ENCODE measurements at regions not wholly inside any gene's neighbourhood (a gene's known extent, or its start where the extent isn't known, plus 50 kb on each side); places are given as distances from the start of the nearest gene placed in this dataset.
"Not testable (repeated sequence)": the region's sequence is repeated elsewhere in the genome, so short reads cannot be mapped to it uniquely, and the experiment has no call there.

DNA sequence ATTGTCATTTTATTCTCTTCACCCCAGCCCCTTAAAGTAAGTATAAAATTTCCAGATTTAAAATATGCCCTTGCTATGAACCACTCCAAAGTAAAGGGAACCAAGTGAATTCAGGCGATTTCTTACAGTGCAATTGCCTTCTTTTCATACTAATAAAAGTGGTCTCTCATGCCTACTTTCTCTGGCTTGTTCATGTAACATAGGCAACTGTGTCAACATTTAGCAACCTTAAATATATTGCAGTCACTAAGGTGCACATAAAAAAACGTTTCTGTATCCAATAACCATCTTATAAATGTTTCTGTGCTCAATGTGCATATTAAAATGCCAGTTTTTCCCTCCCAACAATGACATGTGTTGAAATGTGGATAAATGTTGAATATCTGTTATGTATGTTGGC lies 271.6 kb upstream of the DCN start:
- no peaks in the 10 kb centered on the region for H3K36me3 ChIP-seq (ENCODE audit: control insufficient read depth, insufficient read depth, low read length)
- H3K27me3 ChIP-seq (ENCODE audit: control insufficient read depth, insufficient read depth, low read length), result no peaks in the 10 kb centered on the region
- no peak overlapping the region for H3K4me3 ChIP-seq (ENCODE audit: low read depth, low read length)
- H3K9me3 ChIP-seq (ENCODE audit: control insufficient read depth, insufficient read depth, low read depth, low read length), result peaks cover 3% of the 10 kb centered on the region; the same call in 1 of the 2 replicates
- no peaks in the 10 kb centered on the region for H3K4me1 ChIP-seq (ENCODE audit: control insufficient read depth, insufficient read depth, low read length)
- H3K27ac ChIP-seq (ENCODE audit: low read depth, low read length), result no peak overlapping the region
- H3K9ac ChIP-seq (ENCODE audit: low read length), result no peak overlapping the region

DNA sequence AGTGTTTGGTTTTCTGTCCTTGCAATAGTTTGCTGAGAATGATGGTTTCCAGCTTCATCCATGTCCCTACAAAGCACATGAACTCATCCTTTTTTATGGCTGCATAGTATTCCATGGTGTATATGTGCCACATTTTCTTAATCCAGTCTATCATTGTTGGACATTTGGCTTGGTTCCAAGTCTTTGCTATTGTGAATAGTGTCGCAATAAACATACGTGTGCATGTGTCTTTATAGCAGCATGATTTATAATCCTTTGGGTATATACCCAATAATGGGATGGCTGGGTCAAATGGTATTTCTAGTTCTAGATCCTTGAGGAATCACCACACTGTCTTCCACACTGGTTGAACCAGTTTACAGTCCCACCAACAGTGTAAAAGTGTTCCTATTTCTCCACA lies 269.8 kb upstream of the DCN start:
- H3K9me3 ChIP-seq (ENCODE audit: control insufficient read depth, insufficient read depth, low read depth, low read length); H3K36me3 ChIP-seq (ENCODE audit: control insufficient read depth, insufficient read depth, low read length); H3K27ac ChIP-seq (ENCODE audit: low read depth, low read length); H3K27me3 ChIP-seq (ENCODE audit: control insufficient read depth, insufficient read depth, low read length); H3K4me3 ChIP-seq (ENCODE audit: low read depth, low read length); H3K4me1 ChIP-seq (ENCODE audit: control insufficient read depth, insufficient read depth, low read length); H3K9ac ChIP-seq (ENCODE audit: low read length): not testable (repeated sequence)

DNA sequence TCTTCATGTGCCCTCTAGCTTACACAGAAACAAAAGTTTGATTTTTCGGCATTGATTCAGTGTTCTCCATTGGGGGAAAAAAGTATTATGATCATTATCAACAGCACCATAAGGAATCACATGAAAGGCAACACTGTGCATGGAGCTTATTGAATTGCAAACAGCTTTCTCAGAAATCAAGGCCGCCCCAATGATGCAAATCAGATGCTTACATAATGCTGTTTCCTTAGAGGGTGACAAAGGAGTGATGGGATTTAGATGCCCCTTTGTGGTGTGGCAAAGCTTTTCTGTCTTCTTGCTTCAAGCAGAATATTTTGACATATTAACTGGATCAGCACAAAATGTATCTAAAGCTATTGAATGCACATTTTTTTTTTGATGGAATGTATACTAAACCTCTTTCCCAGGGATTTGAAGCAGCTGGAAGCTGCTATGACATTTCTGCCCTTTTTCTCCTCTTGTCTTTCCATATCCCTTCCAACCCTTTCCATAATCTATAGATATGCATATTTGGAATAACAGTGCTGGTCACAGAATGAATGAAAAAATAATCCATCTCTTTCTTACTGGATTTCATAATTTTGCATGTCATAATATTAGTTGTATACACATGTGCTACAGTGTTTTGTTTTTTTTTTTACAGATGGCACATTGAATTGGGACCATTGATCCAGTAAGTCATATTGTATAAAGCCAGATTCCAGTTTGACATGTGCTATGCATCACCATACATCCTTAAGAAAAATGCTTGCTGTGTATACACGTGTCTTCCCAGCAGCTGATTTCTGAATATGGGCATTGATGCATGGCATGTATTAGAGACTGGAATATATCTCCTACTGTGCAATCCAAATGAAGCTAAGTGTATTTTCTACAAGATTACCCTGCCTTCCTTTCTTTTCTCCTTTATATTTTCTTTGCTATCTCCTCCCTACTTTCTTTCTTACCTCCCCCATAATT lies 259.7 kb upstream of the DCN start:
- Histone ChIP-seq H3K27me3 (ENCODE audit: control insufficient read depth, insufficient read depth, low read length) (no peaks in the 10 kb centered on the region), H3K9ac (ENCODE audit: low read length) (no peak overlapping the region)

DNA sequence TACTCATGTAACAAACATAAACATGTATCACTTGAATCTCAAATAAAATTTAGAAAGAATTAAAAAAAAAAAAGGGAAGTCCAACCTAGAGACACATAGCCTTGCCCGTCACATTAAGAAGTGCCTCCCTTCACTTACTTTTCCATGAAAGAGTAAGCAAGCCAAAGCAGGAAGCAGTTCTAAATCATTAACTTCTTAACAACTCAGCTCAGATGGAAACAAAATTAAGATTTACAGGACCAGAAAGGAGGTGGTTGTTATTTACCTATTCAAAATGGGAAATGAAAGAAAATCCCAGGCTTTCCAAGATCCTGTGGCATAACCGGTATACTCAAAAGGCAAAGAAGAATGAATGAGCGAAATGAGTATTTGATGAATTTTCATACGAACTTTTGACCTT lies 258.6 kb upstream of the DCN start:
- no peak overlapping the region for H3K27ac ChIP-seq (ENCODE audit: low read depth, low read length)
- H3K9me3 ChIP-seq (ENCODE audit: control insufficient read depth, insufficient read depth, low read depth, low read length), result no peaks in the 10 kb centered on the region
- peaks cover 6% of the 10 kb centered on the region; the same call in 1 of the 2 replicates for H3K4me1 ChIP-seq (ENCODE audit: control insufficient read depth, insufficient read depth, low read length)
- H3K36me3 ChIP-seq (ENCODE audit: control insufficient read depth, insufficient read depth, low read length), result no peaks in the 10 kb centered on the region
- H3K9ac ChIP-seq (ENCODE audit: low read length), result no peak overlapping the region
- H3K4me3 ChIP-seq (ENCODE audit: low read depth, low read length), result no peak overlapping the region
- H3K27me3 ChIP-seq (ENCODE audit: control insufficient read depth, insufficient read depth, low read length), result no peaks in the 10 kb centered on the region

More for the DNA sequence above, 259.7 kb upstream of the DCN start:
- H3K9me3 ChIP-seq (ENCODE audit: control insufficient read depth, insufficient read depth, low read depth, low read length), result no peaks in the 10 kb centered on the region
- H3K4me3 ChIP-seq (ENCODE audit: low read depth, low read length), result no peak overlapping the region
- no peak overlapping the region for H3K27ac ChIP-seq (ENCODE audit: low read depth, low read length)
- H3K4me1 ChIP-seq (ENCODE audit: control insufficient read depth, insufficient read depth, low read length), result peaks cover 6% of the 10 kb centered on the region; the same call in 1 of the 2 replicates
- no peaks in the 10 kb centered on the region for H3K36me3 ChIP-seq (ENCODE audit: control insufficient read depth, insufficient read depth, low read length)

DNA sequence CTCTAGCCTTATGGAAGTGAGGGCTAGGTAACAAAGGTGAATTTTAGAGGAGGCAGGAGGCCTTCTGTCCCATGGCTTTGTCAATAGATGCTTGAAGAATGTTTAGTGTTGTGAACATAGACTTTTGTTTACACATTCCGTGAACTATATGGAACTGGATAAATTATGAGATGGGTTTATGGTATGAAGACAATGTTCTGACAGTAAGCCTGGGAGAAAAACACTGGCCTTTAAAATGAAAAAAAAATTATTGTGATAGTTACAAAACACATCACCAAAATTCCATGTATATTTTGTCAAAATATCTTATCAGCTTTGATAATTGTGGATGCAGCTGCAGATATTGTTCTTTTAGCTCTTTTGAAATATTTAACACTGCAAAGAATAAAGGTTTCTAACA lies 251.5 kb upstream of the DCN start:
- Histone ChIP-seq H3K9me3 (ENCODE audit: control insufficient read depth, insufficient read depth, low read depth, low read length) (no peaks in the 10 kb centered on the region), H3K9ac (ENCODE audit: low read length) (no peak overlapping the region), H3K27me3 (ENCODE audit: control insufficient read depth, insufficient read depth, low read length) (no peaks in the 10 kb centered on the region), H3K36me3 (ENCODE audit: control insufficient read depth, insufficient read depth, low read length) (no peaks in the 10 kb centered on the region), H3K4me3 (ENCODE audit: low read depth, low read length) (no peak overlapping the region), H3K27ac (ENCODE audit: low read depth, low read length) (no peak overlapping the region), H3K4me1 (ENCODE audit: control insufficient read depth, insufficient read depth, low read length) (peaks cover 3% of the 10 kb centered on the region; the same call in 1 of the 2 replicates)

DNA sequence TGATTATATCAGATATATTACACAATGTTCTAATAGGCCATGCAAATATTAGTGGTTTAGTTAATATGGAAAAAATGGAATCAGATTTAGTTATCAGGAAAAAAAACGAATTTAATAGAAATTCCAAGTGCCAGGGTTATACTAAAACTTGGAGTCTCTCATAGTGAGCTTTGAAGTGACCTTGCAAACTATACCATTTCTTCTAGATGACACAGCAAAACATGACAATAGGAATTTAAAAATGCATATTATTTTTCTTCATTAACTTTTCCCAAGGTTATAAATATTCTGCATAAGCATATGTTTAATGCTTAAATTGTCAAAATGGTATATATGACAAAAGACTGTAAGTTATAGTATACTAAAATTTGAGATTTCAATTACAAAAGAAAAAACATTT lies 250.1 kb upstream of the DCN start:
- H3K9me3 ChIP-seq (ENCODE audit: control insufficient read depth, insufficient read depth, low read depth, low read length), result no peaks in the 10 kb centered on the region
- no peaks in the 10 kb centered on the region for H3K36me3 ChIP-seq (ENCODE audit: control insufficient read depth, insufficient read depth, low read length)
- peaks cover 3% of the 10 kb centered on the region; the same call in 1 of the 2 replicates for H3K4me1 ChIP-seq (ENCODE audit: control insufficient read depth, insufficient read depth, low read length)
- no peak overlapping the region for H3K4me3 ChIP-seq (ENCODE audit: low read depth, low read length)
- H3K27me3 ChIP-seq (ENCODE audit: control insufficient read depth, insufficient read depth, low read length), result no peaks in the 10 kb centered on the region
- no peak overlapping the region for H3K27ac ChIP-seq (ENCODE audit: low read depth, low read length)
- H3K9ac ChIP-seq (ENCODE audit: low read length), result no peak overlapping the region

DNA sequence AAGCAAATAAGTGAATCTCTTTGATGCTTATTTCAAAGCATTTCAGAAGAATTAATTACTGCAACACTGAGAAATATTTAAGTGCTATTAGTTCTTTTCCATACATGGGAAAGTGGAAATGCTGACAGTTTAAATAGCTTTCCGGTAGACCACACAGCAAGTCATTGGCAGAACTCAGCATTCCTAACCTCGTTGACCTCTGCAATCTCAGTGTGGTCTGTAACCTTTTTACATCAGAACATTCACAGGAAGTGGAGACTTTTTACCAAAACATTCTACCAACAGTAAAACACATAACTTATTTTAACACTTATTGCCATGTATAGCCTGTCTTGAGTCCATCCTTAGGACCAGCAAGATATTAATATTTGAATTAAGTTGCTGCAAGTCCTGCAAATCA lies 249.5 kb upstream of the DCN start:
- no peaks in the 10 kb centered on the region for H3K9me3 ChIP-seq (ENCODE audit: control insufficient read depth, insufficient read depth, low read depth, low read length)
- H3K4me1 ChIP-seq (ENCODE audit: control insufficient read depth, insufficient read depth, low read length), result peaks cover 3% of the 10 kb centered on the region; the same call in 1 of the 2 replicates
- H3K27me3 ChIP-seq (ENCODE audit: control insufficient read depth, insufficient read depth, low read length), result no peaks in the 10 kb centered on the region
- H3K27ac ChIP-seq (ENCODE audit: low read depth, low read length), result no peak overlapping the region
- no peak overlapping the region for H3K4me3 ChIP-seq (ENCODE audit: low read depth, low read length)
- no peaks in the 10 kb centered on the region for H3K36me3 ChIP-seq (ENCODE audit: control insufficient read depth, insufficient read depth, low read length)
- H3K9ac ChIP-seq (ENCODE audit: low read length), result no peak overlapping the region

DNA sequence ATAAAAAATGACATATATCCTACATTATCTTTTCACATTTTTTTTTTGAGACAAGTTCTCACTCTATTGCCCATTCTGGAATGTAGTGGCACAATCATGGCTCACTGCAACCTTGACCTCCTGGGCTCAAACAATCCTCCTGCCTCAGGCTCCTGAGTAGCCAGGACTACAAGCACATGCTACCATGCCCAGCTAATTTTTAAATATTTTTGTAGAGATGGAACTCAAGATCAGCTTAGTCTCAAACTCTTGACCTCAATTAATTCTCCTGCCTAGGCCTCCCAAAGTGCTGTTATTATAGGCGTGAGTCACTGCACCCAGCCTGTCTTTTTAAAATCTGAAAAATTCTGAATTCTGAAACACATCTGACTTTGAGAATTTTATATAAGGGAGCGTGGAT lies 241.9 kb upstream of the DCN start:
- H3K4me1 ChIP-seq (ENCODE audit: control insufficient read depth, insufficient read depth, low read length), result peaks cover 10% of the 10 kb centered on the region; the same call in 1 of the 2 replicates
- no peaks in the 10 kb centered on the region for H3K36me3 ChIP-seq (ENCODE audit: control insufficient read depth, insufficient read depth, low read length)
- H3K9me3 ChIP-seq (ENCODE audit: control insufficient read depth, insufficient read depth, low read depth, low read length), result no peaks in the 10 kb centered on the region
- no peak overlapping the region for H3K4me3 ChIP-seq (ENCODE audit: low read depth, low read length)
- H3K27me3 ChIP-seq (ENCODE audit: control insufficient read depth, insufficient read depth, low read length), result no peaks in the 10 kb centered on the region
- H3K9ac ChIP-seq (ENCODE audit: low read length), result no peak overlapping the region
- no peak overlapping the region for H3K27ac ChIP-seq (ENCODE audit: low read depth, low read length)

DNA sequence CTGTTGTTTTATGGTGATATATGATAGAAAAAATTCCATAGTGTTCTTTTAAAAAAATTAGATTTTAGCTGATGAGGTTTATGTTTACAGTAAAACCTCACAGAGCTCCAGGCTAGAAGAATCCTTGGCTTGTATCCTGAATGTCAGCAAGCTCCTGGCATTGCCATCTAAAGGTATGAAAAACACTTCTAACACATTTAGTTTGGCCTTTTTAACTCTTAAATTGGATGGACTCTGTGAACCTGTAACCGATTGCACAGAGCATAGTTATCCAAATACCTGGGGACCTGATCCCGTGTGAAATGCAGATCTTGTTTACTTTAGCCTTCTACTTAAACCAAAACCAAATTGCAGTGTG lies 241.1 kb upstream of the DCN start:
- no peaks in the 10 kb centered on the region for H3K9me3 ChIP-seq (ENCODE audit: control insufficient read depth, insufficient read depth, low read depth, low read length)
- H3K27me3 ChIP-seq (ENCODE audit: control insufficient read depth, insufficient read depth, low read length), result no peaks in the 10 kb centered on the region
- no peaks in the 10 kb centered on the region for H3K36me3 ChIP-seq (ENCODE audit: control insufficient read depth, insufficient read depth, low read length)
- H3K4me3 ChIP-seq (ENCODE audit: low read depth, low read length), result no peak overlapping the region
- no peak overlapping the region for H3K9ac ChIP-seq (ENCODE audit: low read length)
- no peak overlapping the region for H3K27ac ChIP-seq (ENCODE audit: low read depth, low read length)
- H3K4me1 ChIP-seq (ENCODE audit: control insufficient read depth, insufficient read depth, low read length), result peaks cover 10% of the 10 kb centered on the region; the same call in 1 of the 2 replicates

DNA sequence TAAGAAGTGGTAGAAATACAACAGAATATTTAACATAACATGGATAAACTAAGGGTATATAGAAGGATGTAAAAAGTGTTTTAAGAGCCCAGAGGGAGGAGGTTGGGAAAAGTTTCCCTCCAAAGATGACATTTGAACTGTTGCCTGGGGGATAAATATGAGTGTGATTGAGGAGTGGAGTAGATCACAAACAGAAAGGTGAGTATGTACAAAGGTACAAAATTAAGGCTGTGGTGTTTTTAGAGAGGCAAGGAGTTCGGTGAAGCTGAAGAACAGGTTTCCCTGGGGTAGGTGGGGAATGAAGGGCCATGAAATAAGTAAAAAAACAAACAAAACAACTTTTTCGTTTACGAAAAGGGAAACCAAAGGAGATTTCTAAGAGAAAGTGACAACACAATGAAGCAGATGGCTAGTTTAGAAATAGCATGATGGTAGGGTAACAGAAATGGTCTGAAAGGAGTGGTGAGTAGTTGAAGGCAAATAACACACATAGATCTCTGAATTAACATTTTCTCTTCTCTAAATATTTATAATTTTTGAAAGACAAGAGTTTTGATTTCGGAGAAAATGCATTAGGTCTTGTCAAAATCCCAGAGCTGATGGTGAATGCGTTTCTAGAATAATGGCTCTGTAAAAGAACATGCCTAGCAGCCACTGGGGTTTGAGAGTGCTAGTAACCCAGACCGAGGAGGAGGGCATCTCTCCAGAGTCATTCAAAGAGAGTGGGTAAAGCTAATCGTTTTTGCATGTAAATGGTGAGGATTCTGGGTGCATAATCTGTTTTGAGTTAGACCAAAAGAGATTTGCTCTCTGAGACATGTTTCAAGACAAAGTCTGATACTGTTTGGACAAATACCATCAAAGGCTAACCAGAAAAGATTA lies 240.4 kb upstream of the DCN start:
- Histone ChIP-seq H3K4me1 (ENCODE audit: control insufficient read depth, insufficient read depth, low read length) (peaks cover 10% of the 10 kb centered on the region; the same call in 1 of the 2 replicates), H3K27ac (ENCODE audit: low read depth, low read length) (no peak overlapping the region), H3K4me3 (ENCODE audit: low read depth, low read length) (no peak overlapping the region), H3K9me3 (ENCODE audit: control insufficient read depth, insufficient read depth, low read depth, low read length) (no peaks in the 10 kb centered on the region), H3K9ac (ENCODE audit: low read length) (no peak overlapping the region), H3K36me3 (ENCODE audit: control insufficient read depth, insufficient read depth, low read length) (no peaks in the 10 kb centered on the region), H3K27me3 (ENCODE audit: control insufficient read depth, insufficient read depth, low read length) (no peaks in the 10 kb centered on the region)

DNA sequence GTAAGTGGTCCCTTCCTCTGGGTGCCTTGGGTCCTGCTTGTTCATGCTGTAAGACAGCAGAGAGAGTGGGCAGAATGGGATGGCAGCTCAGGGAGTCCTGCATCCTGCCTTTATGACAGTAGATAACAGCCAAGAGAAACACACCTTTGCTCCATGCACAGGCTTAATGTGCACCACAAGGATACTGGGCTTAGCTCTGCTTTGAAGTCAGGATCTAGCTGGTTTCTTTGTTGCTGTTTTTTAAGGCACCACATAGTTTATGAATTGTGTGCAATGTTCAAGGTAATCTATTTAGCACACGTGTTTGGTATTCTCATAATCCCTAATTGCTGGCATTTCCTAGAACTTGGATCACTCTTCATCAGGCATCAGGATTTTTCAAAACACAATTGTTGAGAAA lies 239.5 kb upstream of the DCN start:
- Histone ChIP-seq H3K4me3 (ENCODE audit: low read depth, low read length) (no peak overlapping the region), H3K9ac (ENCODE audit: low read length) (no peak overlapping the region), H3K36me3 (ENCODE audit: control insufficient read depth, insufficient read depth, low read length) (no peaks in the 10 kb centered on the region), H3K9me3 (ENCODE audit: control insufficient read depth, insufficient read depth, low read depth, low read length) (no peaks in the 10 kb centered on the region), H3K4me1 (ENCODE audit: control insufficient read depth, insufficient read depth, low read length) (peaks cover 10% of the 10 kb centered on the region; the same call in 1 of the 2 replicates), H3K27me3 (ENCODE audit: control insufficient read depth, insufficient read depth, low read length) (no peaks in the 10 kb centered on the region), H3K27ac (ENCODE audit: low read depth, low read length) (no peak overlapping the region)

All from HUES6 (cell line).